Activated CD4-positive, alpha-beta T cell treated with anti-CD3 and anti-CD28 coated beads for 48 hours (primary cell): ENCODE measurements at regions not wholly inside any gene's neighbourhood (a gene's known extent, or its start where the extent isn't known, plus 50 kb on each side); places are given as distances from the start of the nearest gene placed in this dataset.

Source experiments
- DNase-seq: peaks from one replicate; pipeline ENCODE4 v3.0.0-alpha.2; 2020

DNA sequence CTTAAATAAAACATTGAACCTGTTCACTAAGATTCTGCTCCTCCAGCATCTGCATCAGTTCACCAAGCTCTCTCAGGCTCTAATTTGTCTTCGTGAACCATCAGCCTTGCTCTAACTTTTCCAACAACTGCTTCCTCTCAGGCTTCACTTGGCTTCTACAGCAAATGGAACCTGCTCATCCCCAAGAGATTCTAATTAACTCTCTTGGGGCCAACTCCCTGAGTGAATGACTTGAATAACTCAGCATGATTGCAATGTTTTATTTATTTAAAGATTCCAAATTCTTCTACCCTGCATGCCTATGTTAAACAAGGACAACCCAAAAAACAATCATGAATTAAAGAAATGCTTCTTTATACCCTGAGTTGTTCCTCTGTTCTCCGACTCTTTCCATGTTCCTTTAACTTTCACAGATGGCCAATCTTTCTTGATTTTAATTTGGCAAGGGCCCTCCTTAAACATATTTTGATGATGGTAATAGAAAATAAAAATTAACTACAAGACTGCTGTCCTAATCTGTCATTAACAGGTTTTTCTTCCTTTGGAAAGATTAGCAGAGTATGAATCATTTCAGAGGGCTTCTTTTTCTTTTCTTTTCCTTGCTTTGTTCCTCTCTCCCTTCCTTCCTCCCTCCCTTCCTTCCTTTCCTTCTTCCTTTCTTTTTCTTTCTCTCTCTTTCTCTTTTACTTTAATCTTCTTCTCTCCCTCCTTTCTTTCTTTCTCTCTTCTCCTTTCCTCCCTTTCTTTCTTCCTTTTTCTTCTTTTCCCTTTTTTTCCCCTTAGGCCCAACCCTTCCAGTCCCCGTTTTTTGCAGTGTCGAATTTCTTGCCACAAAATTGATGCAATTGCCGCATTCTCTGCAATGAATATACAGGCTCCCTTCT is 195.0 kb upstream of the RHOBTB1 start:
- no peak for DNase-seq

DNA sequence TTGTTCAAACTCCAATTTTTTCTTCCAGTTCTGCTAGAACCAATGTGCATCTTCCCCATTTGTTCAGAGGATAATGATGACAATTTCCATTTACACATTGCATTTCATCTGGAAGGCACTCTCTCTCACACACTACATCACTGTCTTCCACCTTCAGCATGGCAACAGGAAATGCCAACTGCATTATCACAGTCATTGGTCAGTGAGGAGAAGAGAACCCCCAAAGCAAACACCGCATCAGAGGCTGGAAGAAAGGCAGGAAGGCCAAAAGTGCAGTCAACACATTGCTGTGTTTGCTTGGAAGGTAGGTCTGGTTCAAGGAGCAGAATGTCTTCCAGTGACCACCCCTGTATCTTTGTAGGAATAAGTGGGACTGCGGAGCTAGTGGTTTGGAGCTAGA is 192.2 kb upstream of the RHOBTB1 start:
- no peak for DNase-seq

DNA sequence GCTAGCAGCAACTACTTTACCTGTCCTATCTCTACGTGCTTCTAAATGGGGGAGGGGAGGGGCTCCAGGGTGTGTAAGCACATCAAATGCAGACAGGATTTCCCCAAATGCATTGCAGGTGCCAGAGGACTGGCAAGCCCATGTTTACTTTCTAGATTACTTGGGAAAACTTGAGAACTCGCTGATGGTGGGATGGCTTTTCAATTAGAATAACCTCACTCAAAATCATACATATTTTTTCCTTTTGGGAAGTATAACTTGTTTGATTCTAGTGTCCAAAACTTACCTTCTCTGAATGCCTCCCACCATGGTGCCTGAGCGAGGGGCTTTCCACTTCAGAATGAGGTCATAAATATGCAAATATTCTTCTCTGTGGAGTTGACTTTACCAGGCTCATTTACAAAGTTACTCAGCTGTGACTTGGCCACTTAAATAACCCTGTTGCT is 191.3 kb upstream of the RHOBTB1 start:
- no peak for DNase-seq

DNA sequence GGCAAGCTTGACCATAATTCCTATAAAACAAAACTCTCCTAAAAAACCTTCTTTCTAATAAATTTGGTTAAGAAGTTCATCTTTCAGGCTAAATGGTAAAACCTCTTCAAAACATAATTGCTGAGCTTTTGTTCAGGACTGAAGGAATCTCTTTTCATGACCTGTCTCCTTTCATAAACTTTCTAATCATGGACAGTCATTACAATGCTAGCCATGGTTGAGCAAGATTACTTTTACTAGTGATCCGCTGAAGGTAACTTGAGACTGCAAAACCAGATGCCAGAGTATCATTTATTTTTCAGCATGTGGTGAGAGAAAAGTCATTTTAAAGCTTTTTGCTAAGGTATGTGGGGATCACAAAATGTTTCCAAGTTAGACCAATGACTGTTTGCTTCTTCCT is 186.4 kb upstream of the RHOBTB1 start:
- DNase-seq: no peak

DNA sequence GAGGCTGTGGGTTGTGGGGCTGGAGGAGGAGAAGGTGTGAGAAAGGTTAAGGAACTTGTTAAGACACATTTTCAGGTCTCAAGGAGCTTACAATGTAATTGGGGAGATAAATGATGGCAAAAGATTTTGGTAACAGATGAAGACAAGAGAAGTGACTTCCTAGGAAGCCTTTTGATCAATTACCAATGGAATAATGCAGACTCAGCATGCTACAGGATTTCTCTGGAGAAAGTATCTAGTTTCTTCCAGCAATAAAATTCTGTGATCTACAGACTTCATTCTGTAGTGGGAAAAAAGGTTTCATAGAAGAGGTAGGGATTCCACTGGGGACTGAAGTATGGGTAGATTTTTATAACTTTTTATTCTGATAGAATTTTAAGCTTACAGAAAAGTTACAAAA is 184.2 kb upstream of the RHOBTB1 start:
- no peak for DNase-seq

DNA sequence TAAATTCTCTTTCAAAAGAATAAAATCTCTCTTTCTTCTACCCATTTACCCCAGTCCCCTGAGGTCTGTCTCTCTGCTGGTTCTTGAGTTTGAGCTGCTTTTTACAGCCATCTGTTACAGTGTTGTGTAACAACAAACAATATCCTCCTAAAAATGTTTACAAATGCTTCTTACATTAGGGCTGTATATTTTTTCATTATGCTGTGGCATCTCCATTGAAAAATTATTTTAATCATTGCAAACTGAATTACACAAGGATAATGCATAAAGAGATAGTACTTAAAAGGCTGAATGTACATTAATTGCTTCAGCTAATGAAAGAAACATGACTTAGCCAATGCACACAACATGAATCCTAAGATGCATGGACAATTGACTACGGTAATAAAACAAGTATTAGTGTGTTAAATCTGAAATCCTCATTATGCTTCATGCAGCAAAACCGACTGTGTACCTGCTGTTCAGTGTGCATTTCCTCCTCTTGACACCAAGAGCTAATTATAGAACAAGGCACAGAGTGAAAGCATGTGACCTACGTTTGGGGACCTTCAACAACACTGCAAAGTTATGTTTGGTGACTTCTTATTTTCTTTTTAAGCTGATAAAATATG is 181.7 kb upstream of the RHOBTB1 start:
- DNase-seq: no peak

DNA sequence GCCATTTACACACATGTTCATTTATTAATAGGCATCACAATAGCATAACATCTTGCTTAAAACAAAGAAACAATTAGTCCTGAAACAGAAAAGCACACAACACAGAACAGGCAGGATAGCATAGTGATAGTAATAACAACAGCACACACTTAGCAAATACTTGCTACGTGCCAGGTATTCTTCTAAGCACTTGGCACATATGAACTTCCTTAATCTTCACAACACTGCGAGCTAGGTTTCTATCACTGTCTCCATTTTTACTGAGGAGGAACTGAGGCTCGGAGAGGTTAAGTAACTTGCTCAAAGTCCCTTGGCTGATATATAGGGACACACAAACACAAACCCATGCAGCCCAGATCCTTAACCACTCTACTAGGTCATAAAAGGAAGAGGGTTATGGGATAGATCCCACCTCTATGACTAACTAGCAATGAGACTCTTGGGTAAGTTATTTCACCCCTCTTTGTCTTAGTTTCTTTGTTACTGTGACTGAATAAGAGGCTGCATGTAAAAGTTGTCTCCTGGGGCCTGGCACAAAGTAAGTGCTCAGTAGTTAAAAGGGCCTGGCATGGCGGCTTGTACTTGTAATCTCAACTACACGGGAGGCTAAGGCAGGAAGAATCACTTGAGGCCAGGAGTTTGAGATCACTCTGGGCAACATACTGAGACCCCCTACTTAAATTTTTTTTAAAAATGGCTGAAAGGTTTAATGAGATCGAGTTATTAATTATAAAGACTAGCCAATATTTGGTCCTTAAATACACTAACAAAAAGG is 181.0 kb upstream of the RHOBTB1 start:
- no peak for DNase-seq

DNA sequence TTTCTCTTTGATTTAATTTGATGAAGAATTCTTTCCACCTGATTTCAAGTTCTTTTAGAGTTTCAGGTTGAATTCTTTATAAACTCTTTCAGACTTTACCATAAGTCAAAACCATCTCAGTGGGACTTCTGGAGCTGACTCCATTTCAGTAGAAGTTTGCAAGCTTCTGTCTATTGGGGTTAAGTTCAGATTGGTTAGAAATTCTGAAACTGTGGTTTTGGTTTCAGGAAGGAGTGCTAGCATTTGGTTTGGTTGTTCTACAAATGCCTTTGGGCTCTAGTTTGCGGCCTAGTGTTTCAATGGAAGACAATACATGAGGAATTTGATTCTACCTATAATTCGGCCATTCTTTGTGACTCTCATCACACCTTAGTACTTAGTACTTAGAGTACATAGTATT is 176.8 kb upstream of the RHOBTB1 start:
- no peak for DNase-seq

DNA sequence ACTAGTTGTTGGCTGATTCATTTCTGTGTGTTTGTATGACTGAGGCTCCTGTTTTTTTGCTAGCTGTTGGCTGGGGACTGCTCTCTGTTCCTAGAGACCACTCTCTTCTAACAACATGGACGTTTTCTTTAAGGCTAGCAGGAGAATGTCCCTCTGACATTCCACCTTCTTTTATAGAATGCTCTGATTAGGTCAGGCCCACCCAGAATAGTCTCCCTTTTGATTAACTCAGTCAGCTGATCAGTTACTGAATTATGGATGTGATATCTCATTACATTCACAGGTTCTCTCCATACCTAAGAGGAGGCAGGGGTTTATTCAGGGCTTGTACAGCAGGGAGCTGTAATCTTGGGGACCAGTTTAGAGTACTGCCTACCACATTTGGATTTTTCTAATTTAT is 175.6 kb upstream of the RHOBTB1 start:
- DNase-seq: no peak

DNA sequence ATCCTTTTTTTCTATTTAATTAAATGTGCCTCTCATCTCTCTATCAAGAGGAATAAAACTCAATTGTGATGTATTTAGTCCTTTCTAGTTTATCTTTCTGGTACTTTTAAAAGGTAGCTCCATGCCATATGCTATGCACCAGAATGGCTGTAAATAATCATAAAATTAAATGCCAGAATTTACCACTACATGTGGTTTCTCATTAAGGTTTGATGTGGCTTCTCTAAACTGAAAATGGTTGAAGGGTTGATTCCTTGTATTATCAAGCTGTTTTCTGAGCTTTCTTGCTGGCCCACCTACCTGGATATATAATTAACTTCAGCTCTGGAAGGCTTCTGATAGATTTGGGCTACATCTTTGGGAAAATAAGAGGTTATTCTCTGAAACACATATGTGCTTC is 171.9 kb upstream of the RHOBTB1 start:
- DNase-seq: no peak

DNA sequence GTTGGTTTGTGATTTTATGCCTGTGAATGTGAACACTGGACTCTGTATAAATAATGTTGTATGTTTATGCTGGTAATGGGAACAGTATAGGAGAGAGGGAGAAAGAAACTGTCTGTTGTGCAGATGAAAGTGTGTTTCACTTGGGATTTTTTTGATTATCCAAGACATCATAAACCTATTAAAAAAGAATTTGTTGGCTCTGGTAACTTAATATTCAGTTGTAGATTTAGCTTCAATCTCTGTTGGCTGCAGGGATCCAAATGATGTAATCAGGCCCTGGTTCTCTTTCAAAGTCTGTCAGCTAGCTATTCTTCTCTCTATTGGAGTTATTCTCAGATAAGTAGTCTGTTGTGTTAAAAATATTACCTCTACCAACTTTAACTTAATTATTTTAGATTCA is 168.8 kb upstream of the RHOBTB1 start:
- DNase-seq: no peak

DNA sequence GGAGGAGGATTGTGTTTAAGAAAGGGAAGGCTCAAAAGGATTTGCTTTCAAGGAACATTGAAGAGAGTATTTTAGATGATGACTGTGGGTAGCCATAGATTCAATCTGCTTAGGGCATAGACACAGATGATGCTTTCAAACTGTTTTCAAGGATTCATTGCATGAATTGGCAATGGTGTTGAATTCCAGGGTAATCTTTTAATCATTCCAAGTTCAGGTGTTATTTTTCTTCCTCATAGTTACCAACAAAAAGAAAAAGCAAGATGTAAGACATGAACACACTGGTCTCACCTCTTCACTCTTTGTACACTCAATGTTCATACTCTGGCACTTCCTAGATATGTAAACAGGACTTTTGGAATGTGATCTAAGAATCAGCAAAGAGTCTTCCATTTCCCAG is 167.0 kb upstream of the RHOBTB1 start:
- DNase-seq: no peak

DNA sequence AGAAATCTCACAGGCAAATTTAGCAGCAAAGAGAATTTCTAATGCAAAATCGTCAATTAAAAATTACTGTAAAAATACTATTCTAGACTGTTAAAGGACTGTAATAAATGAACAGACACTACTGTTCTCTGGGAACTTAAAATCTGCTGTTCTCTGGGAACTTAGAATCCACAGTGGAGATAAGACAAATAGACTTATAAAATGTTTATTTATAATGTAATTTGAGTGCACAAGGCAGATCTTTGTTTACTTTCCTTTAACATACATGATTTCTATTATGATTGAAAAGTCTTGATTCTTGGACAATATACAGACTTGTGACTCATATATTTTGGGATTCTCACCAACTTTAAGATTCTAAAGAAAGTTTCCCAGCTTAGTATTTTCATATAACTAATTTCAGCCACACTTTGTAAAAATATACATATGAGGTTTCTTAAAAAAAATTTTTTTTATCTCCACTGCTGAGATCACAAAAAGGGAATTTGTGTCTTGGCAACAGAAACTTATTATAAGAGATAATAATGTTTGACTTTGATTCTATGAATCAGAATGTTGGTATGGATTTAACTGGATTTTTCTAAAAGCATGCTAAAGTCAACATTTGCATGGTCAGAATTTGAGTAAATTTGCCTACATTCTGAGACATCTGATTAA is 166.3 kb upstream of the RHOBTB1 start:
- DNase-seq: no peak

DNA sequence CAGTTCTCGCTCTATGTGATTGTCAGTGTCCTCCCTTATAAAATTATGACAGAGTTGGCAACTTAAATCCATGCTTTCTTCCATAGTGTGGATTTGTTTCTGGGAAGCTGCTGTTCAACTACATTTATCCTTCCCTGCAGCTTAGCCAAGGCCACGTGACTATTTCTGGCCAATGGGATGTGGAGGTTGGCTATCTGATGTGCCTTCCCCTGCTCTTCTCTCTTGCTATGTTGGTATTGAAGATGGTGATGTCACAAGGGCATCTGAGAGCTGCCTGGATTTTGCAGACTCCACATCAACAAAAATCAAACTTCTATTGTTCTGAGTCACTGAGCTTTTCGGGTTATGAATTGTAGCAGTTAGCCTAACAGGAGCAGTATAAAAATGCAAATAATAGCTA is 164.9 kb upstream of the RHOBTB1 start:
- no peak for DNase-seq

DNA sequence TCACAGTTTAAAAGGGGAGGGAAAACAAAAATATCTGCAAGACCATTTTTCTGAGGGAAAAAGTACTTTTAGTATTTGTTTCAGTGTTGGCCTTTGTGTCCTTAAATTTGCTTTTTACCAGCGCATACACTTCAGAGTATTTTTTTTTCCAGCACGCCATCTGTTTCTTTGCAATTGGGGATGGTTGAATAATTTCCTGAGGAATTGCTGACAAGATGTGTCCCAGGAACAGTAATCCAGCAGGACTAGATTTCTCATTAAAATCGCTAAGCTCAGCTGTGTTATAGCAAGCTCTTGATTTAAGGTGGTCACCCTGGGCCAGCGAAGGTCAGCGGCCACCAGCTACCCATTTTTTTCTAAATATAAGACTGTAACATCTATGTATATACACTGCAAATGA is 156.9 kb upstream of the RHOBTB1 start:
- DNase-seq: no peak

DNA sequence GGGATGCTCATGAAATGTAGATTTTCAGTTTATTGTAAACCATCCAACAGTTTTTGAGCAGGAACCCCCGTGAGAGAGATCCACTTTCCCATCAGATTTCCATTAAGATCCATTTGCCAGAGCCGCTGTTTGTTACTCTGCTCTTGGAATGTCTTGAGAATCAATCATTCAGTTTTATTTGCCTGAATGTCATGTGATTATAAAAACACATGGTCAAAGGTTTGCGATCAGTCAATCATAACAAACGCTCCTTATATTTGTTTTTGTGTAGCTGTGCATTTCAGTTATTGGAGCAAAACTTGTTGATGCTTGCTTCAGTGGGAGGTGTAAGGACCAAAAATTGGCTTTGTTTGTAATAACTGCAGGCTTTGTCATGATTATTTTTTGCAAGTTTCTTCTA is 155.8 kb upstream of the RHOBTB1 start:
- no peak for DNase-seq

DNA sequence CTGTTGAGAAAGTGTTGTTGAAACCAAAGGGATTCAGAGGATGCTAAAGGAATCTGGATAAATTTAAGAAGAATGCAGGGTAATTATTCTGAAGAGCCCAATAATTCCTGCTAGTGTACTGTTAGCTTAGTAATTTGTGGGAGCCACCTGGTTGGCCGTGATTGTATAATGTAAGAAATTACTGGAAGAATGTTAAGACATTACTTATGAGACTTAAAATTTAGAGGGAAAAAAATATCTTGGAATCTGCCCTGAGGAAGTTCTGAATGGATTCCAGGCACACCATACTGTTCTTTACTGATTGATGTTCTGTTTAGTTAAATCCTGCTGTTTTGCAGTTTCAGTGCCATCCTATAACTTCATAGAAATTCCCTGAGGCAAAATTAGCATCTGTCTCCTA is 155.0 kb upstream of the RHOBTB1 start:
- DNase-seq: no peak

DNA sequence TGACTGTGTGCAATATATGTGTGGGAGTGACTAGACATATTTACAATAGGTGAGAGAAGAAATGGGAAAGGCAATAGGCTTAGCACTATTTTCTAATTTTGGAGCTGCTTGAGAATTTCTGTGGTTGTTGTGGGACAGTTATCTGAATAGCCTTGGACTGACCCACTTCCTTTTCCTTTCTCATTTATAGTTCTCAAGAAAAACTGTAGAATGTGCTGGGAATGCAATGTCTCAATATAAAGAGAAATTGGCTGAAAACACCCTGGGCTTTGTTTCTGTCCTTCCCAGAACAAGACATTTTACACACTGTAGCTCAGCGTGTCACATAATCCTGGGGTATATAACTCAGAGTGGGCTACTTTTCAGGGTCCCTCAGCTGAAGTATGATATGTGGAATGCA is 153.0 kb upstream of the RHOBTB1 start:
- DNase-seq: no peak

DNA sequence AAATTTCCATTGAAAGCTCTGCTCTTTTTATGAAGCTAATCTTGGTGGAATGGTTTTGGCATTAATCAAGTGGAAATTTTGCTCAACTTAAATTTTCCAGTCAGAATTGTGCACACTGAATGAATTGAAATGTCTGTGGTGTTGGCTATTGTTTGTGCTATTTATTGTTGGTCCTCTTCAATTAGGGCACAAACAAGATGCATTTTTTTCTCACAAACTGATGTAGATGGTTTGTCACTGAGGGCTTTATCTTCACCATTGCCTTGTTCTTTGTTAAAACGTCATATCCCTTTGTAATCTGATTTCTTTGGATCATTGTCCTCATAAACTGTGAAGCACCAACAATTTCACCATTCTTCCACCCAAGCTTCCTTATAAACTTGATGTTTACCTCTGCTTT is 152.1 kb upstream of the RHOBTB1 start:
- DNase-seq: no peak

DNA sequence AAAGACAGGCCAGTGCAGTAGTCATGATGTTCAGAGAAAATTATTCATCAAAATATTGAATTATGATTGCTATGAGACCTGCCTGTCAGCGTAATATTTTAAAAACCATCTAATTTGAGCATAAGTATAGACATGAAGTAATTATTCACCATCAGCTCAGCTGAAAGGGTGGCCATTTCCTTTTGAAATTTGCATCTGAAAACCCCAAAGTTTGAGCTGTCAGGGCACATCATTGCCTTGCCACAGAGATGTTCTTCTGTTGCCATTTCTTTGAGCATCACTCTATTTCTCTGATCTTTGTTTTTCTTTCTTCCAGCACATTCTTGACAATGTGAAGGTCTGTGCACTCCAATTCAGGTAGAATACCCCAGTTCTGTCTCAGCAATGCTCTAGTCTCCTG is 147.5 kb upstream of the RHOBTB1 start:
- DNase-seq: no peak

DNA sequence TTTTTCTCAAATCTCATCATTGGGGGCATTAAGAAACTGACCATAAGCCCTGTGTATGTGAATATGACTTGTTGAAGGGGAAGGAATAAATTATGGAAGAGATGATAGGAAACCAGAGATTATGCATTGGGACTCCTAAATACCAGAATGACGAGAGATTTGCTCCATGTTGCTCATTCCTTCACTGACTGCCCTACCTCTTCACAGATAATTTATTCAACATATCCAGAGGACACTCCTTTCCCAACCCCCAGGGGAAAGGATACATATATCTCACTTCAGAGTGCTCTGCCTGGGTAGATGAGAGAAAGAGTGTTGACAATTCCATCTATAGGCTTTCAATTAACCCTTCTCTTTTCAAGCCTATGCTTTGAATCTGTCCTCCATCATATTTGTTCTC is 145.3 kb upstream of the RHOBTB1 start:
- no peak for DNase-seq

DNA sequence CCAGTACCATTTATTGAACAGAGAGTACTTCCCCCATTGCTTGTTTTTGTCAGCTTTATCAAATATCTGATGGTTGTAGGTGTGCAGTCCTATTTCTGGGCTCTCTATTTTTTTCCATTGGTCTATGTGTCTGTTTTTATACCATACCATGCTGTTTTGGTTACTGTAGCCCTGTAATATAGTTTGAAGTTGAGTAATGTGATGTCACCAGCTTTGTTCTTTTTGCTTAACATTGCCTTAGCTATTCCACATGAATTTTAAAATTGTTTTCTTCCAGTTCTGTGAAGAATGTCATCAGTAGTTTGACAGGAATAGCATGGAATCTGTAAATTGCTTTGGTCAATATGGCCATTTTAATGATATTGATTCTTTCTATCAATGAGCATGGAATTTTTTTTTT is 140.5 kb upstream of the RHOBTB1 start:
- DNase-seq: no peak

DNA sequence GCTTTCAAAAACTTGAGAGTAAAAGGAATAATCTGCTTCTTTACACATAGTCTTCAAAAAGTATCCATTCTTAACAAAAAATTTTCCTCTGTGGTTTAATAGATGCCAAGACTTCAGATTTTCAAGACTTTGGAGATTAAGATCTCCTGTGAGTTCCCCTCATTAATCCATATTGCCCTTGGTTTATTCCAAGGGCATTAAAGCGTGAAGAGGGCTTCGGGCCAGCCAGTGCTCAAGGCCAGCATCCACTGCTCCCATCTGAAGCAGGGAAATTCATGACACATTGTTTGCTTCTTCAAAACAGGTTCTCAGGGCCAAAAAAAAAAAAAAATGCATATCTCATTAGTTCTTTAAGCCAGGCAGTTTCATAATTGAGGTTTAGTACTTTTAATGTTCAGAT is 137.3 kb upstream of the RHOBTB1 start:
- no peak for DNase-seq
